Islet of Langerhans (tissue), 1 donor: ENCODE measurements at regions not wholly inside any gene's neighbourhood (a gene's known extent, or its start where the extent isn't known, plus 50 kb on each side); places are given as distances from the start of the nearest gene placed in this dataset.
"Not testable (repeated sequence)": the region's sequence is repeated elsewhere in the genome, so short reads cannot be mapped to it uniquely, and the experiment has no call there.

Source experiments
- FAIRE-seq: peaks from one replicate; lab custom pipeline; 2011; peaks lifted over from hg19 to GRCh38; lab: Jason Lieb, UNC

GRCh38 chr21:8987896-8988295 lies 1533.5 kb upstream of the TPTE start:
- not testable (repeated sequence) for FAIRE-seq

GRCh38 chr21:8988696-8989095 lies 1532.7 kb upstream of the TPTE start:
- FAIRE-seq: no peak

DNA sequence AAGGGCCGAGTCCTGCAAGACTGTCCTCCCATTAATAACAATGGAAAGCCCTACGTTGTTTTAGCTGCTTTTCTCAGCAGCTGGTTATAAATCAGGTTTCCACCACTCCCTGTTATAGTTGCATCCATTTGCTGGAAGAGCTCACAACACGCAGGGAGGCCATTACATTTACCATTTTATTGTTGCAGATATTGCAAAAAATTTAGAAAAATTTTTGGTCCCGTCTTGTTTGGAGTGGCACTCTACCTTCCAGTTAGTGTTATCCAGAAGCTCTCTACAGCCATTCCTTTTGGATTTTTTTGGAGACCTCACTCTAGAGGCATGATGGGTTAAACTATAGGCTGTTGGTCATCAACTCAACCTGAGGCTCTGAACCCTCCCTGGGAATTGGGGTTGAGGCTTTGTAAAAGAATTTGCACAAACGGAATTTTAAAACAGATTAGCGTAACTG lies 1532.1 kb upstream of the TPTE start:
- FAIRE-seq: no peak

DNA sequence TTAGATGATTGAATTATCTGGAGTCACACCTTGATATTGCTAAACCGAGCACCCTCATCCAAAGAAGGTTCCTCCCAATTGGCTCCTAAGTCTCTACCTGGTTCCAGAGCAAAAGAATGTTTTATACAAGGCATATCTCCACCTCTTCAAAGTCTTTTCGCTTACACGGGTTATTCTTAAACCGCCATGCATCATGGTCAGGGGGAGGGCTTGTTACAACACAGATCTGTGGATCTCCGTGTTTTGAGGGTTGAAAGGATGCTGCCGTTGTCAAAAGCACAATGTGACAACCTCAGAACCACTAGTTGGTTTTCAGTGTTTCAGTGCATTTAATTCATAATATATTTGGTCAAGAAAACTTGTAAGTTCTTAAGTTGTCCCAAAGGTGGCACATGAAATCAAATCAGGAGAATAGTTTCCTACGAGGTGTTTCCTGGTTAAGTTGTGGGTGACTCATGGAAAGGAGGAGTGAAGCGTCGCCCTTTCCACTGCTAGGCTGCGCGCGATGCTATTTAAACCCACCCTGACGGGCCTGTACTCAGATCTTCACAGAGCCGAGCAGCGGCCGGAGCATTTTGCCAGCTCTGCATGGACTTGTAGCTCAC lies 1531.6 kb upstream of the TPTE start:
- FAIRE-seq: no peak

DNA sequence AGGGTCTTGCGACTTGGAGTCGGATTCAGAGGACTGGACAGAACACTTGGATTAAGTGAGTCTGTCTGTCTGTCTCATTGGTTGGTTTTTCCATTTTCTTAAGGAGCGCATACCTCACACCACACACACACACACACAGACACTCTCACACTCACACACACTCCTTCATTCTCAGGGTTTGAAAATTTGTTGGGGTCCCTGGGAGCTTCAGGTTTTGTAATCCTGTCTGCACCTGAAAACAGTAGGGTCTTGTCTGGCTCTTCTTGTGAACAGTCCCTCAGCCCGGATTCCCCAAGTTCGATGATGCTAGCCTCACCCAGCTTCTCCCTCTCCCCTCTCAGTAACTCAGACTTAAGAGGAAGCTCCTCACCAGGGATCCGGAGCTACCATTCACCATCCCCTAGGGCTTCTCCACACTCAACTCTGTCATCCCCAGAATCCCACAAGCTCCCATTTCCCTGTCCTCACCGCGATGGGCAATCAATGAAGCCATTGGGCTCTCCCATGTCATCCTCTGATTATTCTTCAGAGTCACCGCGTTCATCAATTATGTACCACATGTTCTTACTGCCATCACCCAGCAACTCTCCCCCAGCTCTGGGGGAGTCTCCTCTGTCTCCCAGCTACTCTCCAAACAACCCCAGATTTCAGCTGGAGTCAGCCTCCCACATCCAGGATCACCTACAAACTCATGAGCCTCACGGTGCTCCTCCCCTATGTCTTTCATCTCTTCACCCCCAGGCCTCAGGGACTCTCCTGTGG lies 1530.9 kb upstream of the TPTE start:
- FAIRE-seq: no peak

- no peak for FAIRE-seq
These were observed 1530.1 kb upstream of the TPTE start for GRCh38 chr21:8991088-8991907.

- no peak for FAIRE-seq
These were observed 1529.3 kb upstream of the TPTE start for GRCh38 chr21:8991968-8992621.

DNA sequence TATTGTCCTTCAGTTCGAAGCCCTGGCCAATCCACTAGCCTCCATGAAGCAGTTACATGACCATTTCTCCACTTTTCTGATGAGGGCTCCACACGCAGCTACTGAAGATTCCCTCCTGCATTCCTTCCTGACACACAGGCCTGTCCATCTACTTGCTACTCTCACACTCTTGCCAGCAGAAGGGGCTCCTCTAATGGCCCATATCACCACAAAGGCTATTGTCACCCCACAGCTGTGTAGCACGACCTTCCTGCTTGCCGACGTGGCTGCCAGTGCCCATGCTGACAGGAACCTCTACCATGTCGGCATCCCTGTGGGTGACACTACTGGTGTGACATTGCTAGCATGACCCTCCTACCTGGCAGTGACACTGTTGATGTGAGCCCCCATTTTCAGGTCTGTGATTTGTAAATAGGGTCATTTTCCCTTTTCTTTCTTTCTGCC lies 1528.6 kb upstream of the TPTE start:
- FAIRE-seq: no peak

GRCh38 chr21:8993284-8993942 lies 1528.0 kb upstream of the TPTE start:
- no peak for FAIRE-seq

DNA sequence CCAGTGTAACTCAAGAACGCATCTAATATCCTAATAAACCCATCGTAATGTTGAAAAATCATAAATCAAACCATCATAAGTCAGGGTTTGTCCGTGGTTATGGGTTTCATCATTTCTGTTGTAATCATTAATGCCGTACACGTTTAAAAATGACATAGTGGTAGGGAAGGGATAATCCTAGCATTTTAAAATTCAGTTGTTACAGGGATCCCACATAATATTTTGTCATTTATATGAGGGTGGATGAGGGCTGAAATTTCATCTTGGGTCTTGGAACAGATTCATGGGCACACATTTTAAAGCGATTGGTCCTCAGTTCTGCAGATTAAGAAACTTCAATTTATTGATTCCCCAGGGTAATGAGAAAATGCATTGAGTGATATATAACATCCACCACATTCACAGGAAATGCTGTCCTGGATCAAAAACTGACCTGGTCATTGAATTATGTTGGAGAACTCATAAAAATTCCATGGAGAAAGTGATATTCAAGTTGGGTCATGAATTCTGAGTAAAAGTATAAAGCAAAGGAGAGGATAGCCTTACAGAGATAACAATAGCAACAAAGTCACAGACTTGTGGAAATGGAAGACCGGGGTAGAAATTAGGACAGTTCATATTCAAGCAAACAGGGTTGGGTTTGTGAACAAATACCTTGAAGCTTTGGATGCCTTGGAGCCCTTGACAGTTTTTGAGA lies 1527.3 kb upstream of the TPTE start:
- FAIRE-seq: no peak

- FAIRE-seq: peak; percentile 88
These were observed 1526.5 kb upstream of the TPTE start for GRCh38 chr21:8994640-8995511.

DNA sequence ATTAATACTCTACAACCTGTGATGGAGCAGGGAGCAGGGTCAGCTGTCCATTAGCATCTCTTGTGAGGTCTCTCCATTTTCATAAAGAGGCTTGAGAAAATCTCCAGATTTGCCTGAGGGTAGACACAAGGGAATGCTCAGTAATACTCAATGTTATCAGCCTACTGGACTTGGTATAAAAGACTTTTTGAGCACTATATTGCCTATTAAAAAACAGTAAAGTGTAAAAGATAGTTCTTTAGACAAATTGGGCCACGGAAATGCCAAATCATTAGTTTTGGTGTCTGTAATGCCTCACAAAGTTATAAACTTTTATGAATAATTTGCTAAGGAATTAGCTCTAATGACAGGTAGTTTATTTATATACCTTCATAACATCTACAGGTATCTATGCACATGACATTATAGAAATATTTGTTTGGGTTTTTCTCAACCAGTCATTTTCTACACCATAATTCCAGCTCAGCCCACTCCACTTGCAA lies 1524.9 kb upstream of the TPTE start:
- FAIRE-seq: not testable (repeated sequence)

GRCh38 chr21:8997011-8997440 lies 1524.4 kb upstream of the TPTE start:
- no peak for FAIRE-seq

- not testable (repeated sequence) for FAIRE-seq
These were observed 1523.7 kb upstream of the TPTE start for GRCh38 chr21:8997443-8998390.

DNA sequence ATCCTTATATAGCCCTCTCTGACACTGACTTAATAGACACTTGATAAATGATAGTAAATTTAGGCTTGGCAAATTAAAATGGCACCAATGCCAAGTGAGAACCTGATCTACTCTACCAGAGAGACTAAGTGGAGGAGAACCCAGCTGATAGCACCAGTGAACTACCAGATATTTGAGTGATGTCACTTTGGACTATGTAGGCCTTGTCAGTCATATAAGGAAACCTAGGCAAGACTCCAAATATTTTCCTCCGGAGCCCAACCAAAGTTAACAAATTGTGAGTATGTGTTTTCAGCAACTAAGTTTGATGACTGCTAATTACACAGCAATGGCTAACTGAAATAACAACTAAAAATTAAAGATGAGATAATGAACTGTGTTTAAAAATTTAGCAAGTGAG lies 1522.9 kb upstream of the TPTE start:
- not testable (repeated sequence) for FAIRE-seq

DNA sequence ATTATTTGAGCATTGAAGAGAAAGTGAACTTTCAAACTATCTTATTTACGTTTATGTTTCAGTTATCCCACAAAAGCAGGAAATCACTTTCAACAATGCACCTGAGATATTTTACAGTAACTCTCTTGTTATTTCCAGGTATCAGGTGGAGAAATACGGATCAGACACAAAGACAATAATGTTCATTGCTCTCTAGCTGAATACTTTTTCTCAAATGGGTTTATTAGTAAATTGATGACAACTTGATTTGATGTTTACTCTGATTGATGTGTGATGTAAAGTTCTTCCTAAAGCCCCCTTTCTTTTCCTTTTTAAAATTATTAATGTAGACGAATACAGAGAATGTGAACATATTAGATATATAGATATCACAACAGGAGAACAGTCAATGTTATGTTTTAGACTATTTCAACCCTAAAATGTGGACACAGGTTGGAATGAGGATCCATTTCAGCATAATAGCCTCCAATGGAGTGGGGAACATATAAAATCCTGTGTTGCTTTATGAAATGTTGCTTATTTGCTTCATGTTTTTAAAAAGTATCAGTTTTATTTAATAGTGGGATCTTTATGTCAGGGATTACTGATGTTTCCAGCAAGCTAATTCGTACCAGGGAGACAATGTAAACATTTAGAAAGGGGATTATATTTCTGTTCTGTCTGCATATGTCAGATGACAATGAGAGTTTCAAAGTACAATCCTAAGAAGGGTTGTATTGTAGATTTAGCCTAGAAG lies 1522.3 kb upstream of the TPTE start:
- FAIRE-seq: peak; percentile 62

- FAIRE-seq: not testable (repeated sequence)
These were observed 1521.3 kb upstream of the TPTE start for GRCh38 chr21:9000132-9000531.

- not testable (repeated sequence) for FAIRE-seq
These were observed 1520.7 kb upstream of the TPTE start for GRCh38 chr21:9000671-9001070.
